ENCODE measurements at regions not wholly inside any gene's neighbourhood (a gene's known extent, or its start where the extent isn't known, plus 50 kb on each side); places are given as distances from the start of the nearest gene placed in this dataset.

DNA sequence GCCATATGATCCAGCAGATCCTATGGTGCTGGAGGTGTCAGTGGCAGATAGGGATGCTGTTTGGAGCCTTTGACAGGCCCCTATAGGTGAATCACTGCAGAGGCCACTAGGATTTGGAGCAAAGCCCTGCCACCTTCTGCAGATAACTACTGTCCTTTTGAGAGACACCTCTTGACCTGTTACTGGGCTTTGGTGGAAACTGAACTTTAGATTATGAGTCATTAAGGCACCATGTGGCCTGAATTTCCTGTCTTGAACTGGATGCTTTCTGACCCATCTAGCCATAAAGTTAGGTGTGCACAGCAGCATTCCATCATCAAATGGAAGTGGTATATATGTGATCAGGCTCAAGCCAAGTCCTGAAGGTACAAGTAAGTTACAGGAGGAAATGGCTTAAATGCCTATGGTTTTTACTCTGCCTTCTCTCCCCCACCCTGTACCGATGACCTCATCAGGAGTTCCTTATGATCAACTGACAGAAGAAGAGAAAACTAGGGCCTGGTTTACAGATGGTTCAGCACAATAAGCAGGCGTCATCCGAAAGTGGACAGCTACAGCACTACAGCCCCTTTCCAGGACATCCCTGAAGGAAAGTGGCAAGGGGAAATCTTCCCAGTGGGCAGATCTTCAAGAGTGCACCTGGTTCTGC lies 565.6 kb upstream of the AGTR1 start:
- no peak overlapping the region for H3K4me3 ChIP-seq (ENCODE audit: control insufficient read depth, low read depth, low read length)
- no peak for DNase-seq (ENCODE audit: low read depth)
- TF ChIP-seq, protein P1, sequence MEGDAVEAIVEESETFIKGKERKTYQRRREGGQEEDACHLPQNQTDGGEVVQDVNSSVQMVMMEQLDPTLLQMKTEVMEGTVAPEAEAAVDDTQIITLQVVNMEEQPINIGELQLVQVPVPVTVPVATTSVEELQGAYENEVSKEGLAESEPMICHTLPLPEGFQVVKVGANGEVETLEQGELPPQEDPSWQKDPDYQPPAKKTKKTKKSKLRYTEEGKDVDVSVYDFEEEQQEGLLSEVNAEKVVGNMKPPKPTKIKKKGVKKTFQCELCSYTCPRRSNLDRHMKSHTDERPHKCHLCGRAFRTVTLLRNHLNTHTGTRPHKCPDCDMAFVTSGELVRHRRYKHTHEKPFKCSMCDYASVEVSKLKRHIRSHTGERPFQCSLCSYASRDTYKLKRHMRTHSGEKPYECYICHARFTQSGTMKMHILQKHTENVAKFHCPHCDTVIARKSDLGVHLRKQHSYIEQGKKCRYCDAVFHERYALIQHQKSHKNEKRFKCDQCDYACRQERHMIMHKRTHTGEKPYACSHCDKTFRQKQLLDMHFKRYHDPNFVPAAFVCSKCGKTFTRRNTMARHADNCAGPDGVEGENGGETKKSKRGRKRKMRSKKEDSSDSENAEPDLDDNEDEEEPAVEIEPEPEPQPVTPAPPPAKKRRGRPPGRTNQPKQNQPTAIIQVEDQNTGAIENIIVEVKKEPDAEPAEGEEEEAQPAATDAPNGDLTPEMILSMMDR (IDR thresholded peaks at IDR 0.05; ENCODE audit: control insufficient read depth, insufficient read depth, low read depth, low read length, missing control alignments), result no peak

DNA sequence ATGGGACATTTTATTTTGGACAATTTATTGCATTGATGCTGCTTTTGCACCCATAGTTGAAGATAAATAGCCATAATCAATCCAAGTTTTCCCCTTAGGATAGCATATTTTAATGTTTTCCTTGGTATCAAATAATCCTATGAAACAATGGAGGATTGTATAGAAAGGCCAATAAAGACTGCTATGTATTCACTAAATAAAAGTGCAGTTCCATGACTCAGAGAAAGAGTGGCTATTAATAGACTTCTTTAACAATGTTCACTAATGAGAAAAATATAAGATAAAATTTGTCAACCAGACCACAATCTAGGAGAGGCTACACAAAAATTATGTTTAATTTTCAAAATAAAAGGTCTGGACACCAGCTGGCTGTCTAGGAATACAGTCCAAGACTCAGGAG lies 560.9 kb upstream of the AGTR1 start:
- no peak for DNase-seq (ENCODE audit: low read depth)
- H3K4me3 ChIP-seq (ENCODE audit: control insufficient read depth, low read depth, low read length), result no peak overlapping the region
- TF ChIP-seq, protein P1 (IDR thresholded peaks at IDR 0.05; ENCODE audit: control insufficient read depth, insufficient read depth, low read depth, low read length, missing control alignments), result no peak

DNA sequence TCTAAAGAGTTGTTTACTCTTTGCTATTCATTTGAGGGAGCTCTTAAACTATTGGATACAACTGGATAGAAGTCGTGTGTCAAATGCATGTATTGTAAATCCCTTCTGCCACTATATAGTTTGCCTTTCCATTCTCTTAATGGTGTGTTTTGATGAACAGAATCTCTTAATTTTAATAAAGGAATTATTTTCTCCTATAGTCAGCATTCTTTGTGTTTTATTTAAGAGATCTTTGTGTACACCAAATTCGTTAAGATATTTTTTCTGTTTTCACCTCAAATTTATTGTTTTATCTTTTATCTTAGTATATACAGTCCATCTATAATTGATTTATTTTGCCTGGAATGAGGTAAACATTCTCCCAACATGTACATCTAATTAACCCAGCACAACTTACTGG lies 551.5 kb upstream of the AGTR1 start:
- DNase-seq (ENCODE audit: low read depth), result no peak
- no peak overlapping the region for H3K4me3 ChIP-seq (ENCODE audit: control insufficient read depth, low read depth, low read length)
- TF ChIP-seq, protein P1 (IDR thresholded peaks at IDR 0.05; ENCODE audit: control insufficient read depth, insufficient read depth, low read depth, low read length, missing control alignments), result no peak

DNA sequence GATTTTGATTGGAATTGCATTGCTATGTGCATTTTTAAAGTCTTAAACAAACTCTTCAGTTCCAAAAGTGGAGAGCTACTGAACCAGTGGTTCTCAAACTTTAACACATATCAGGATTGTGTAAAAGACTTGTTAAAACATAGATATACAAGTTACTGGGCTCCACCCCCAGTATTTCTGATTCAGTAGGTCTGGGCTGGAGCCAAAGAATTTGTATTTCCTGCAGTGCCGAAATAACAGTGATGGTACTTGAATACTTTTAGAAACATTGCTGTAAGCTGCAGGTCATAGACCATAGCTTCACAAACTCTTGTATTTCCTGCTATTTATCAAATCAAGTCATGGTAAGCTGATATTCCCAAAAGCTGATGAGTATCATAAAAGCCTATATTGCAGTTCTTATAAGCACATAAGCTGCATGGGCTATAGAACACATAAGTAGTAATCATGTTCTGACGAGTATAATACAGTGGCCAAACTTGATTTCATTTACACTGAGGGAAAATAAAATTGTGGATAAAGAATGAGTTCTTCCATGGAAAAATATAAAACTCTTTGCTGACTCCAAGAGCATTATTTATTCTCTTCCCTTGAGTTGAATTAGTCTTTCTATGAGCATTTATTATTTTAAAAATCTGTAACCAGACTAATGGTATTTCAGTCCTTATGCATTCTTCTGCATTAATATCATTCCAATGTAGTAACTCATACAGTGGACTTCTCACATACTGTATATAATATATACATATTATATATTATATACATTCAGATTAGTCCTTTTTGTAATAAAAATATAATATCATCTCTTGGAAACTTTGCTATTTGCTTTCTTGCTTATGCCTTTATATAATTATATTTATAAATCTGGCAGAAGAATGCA lies 550.5 kb upstream of the AGTR1 start:
- TF ChIP-seq, protein P1 (IDR thresholded peaks at IDR 0.05; ENCODE audit: control insufficient read depth, insufficient read depth, low read depth, low read length, missing control alignments), result no peak
- H3K4me3 ChIP-seq (ENCODE audit: control insufficient read depth, low read depth, low read length), result no peak overlapping the region
- peak; percentile 55 for DNase-seq (ENCODE audit: low read depth)

DNA sequence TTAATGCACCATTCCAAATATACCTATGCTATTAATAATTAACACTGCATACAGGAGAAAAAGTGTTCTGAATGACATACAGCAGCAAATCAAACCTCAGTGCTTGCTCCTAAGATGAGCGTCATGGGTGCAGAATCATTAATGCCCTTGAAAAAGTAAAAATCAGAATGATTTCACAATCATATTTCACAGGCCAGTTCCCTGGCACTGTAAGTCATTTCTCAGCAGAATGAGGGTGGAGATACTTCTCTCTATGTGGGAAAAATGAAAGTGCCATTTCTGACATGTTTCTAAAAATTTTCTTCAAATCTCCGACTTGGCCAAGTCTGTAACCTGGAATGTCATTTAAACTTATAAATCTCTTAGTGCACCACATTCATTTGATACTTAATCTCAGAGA lies 549.8 kb upstream of the AGTR1 start:
- no peak overlapping the region for H3K4me3 ChIP-seq (ENCODE audit: control insufficient read depth, low read depth, low read length)
- no peak for DNase-seq (ENCODE audit: low read depth)
- TF ChIP-seq, protein P1 (IDR thresholded peaks at IDR 0.05; ENCODE audit: control insufficient read depth, insufficient read depth, low read depth, low read length, missing control alignments), result no peak

DNA sequence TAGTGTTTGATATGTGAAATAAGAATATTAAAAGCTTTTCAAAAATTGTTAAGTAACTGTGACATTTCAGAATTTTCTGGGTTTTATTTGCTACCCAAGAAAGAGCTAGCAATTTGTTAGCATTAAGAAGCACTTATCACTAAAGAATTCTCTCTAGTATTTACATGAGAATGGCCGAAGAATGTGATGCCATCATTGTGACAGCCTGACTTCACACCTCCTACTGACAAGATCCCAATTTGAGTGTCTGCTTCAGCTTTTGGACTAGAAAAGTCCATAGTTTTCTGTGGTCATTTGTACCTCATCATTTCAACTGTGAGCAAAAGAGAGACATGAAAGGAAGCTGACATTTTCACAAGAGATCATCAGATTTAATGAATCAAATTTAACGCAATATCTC lies 548.1 kb upstream of the AGTR1 start:
- no peak for DNase-seq (ENCODE audit: low read depth)
- TF ChIP-seq, protein P1 (IDR thresholded peaks at IDR 0.05; ENCODE audit: control insufficient read depth, insufficient read depth, low read depth, low read length, missing control alignments), result no peak
- no peak overlapping the region for H3K4me3 ChIP-seq (ENCODE audit: control insufficient read depth, low read depth, low read length)
